ES-I3 (cell line): ENCODE measurements at regions not wholly inside any gene's neighbourhood (a gene's known extent, or its start where the extent isn't known, plus 50 kb on each side); places are given as distances from the start of the nearest gene placed in this dataset.

Experiments
- H3K36me3 ChIP-seq: 2 replicates; pipeline ENCODE4 v1.6.1; 2013; ENCODE audit warnings: mild to moderate bottlenecking, low read length, control low read depth, moderate library complexity; ENCODE audit not compliant: insufficient read depth
- H3K4me1 ChIP-seq: 2 replicates; pipeline ENCODE4 v1.6.1; 2013; ENCODE audit warnings: mild to moderate bottlenecking, control low read depth, low read length; ENCODE audit not compliant: insufficient read depth
- H3K9ac ChIP-seq: 2 replicates; pipeline ENCODE4 v1.6.1; 2013; ENCODE audit warnings: low read depth, mild to moderate bottlenecking, low read length, moderate library complexity
- H3K9me3 ChIP-seq: 2 replicates; pipeline ENCODE4 v1.6.1; 2013; ENCODE audit warnings: mild to moderate bottlenecking, low read length, moderate library complexity; ENCODE audit not compliant: control insufficient read depth, insufficient read depth

DNA sequence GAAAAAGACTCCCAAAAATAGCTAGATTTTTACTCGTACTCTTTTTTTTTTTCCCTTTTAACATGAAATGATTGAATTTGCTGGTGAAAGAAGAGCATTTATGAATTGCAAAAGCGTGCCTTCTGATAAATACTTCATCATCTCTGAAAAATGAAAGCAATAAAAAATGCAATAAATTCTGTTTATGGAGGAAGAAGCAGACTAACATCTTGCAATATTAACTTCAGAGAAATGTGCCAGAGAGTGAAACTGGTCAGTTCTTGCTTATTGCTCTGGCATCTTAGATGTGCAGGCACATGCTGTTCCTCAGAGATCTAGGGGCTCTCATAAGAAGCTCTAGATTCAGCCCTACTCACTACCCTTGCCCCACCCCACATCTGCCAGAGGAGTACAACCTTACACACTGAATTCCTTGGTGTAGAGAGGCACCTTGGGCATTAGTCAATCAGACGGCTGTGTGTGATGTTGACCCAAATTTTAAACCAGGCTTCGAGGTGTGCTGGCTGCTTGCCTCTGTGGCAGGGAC, 891.1 kb upstream of the GHITM start:
- H3K36me3 ChIP-seq = no peaks in the 10 kb centered on the region
- no peak overlapping the region for H3K9ac ChIP-seq
- H3K9me3 ChIP-seq = peaks cover 3% of the 10 kb centered on the region; the same call in 1 of the 2 replicates
- H3K4me1 ChIP-seq = no peaks in the 10 kb centered on the region

- no peaks in the 10 kb centered on the region for H3K36me3 ChIP-seq
- H3K9me3 ChIP-seq = peaks cover 12% of the 10 kb centered on the region; the same call in 1 of the 2 replicates
- no peak overlapping the region for H3K9ac ChIP-seq
- no peaks in the 10 kb centered on the region for H3K4me1 ChIP-seq
These were observed 888.9 kb upstream of the GHITM start for GRCh38 chr10:83250396-83250795.

- Histone ChIP-seq H3K9me3 (peaks cover 12% of the 10 kb centered on the region; the same call in 1 of the 2 replicates), H3K9ac (no peak overlapping the region), H3K36me3 (no peaks in the 10 kb centered on the region), H3K4me1 (no peaks in the 10 kb centered on the region)
These were observed 887.1 kb upstream of the GHITM start for GRCh38 chr10:83252169-83252568.

GRCh38 chr10:83252596-83252995, 886.7 kb upstream of the GHITM start:
- no peak overlapping the region for H3K9ac ChIP-seq
- H3K36me3 ChIP-seq = no peaks in the 10 kb centered on the region
- peaks cover 12% of the 10 kb centered on the region; the same call in 1 of the 2 replicates for H3K9me3 ChIP-seq
- H3K4me1 ChIP-seq = no peaks in the 10 kb centered on the region

GRCh38 chr10:83253011-83253671, 886.2 kb upstream of the GHITM start:
- Histone ChIP-seq H3K36me3 (no peaks in the 10 kb centered on the region), H3K9ac (no peak overlapping the region), H3K4me1 (no peaks in the 10 kb centered on the region), H3K9me3 (peaks cover 12% of the 10 kb centered on the region; the same call in 1 of the 2 replicates)

DNA sequence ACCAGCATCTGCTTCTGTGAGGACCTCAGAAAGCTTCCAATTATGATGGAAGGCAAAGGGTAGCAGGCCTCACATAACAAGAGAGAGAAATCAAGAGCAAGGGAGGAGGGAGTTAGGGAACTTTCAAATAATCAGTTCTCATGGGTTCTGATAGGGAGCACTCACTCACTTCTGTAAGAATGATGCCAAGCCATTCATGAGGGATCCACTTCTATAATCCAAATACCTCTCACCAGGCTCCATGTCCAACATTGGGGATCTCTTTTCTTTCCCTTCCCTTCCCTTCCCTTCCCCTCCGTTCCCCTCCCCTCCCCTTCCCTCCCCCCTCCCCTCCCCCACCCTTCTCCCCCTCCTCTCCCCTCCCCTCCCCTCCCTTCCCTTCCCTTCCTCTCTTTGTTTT, 884.6 kb upstream of the GHITM start:
- peaks cover 12% of the 10 kb centered on the region; the same call in 1 of the 2 replicates for H3K9me3 ChIP-seq
- H3K4me1 ChIP-seq = no peaks in the 10 kb centered on the region
- H3K36me3 ChIP-seq = no peaks in the 10 kb centered on the region
- no peak overlapping the region for H3K9ac ChIP-seq

DNA sequence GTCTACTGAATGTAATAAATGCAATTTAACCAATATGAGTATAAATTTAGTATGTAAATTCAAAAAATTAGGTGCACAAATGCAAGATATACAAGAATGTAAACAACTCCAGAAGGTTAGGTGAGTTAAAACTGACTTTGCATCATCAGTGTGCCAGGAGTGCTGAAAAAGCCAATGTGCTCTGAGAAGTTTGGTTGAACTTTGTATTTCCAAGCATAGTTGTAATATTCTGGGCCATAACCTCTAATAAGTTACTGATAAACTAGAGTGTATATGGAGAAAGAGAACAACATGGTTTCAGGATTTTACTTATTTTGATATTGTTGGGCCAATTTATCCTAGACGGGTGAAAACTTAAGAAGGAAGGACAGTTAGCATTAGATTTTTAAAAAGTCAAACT, 876.9 kb upstream of the GHITM start:
- Histone ChIP-seq H3K9ac (no peak overlapping the region), H3K9me3 (peaks cover 2% of the 10 kb centered on the region; the same call in 1 of the 2 replicates), H3K36me3 (no peaks in the 10 kb centered on the region), H3K4me1 (no peaks in the 10 kb centered on the region)

DNA sequence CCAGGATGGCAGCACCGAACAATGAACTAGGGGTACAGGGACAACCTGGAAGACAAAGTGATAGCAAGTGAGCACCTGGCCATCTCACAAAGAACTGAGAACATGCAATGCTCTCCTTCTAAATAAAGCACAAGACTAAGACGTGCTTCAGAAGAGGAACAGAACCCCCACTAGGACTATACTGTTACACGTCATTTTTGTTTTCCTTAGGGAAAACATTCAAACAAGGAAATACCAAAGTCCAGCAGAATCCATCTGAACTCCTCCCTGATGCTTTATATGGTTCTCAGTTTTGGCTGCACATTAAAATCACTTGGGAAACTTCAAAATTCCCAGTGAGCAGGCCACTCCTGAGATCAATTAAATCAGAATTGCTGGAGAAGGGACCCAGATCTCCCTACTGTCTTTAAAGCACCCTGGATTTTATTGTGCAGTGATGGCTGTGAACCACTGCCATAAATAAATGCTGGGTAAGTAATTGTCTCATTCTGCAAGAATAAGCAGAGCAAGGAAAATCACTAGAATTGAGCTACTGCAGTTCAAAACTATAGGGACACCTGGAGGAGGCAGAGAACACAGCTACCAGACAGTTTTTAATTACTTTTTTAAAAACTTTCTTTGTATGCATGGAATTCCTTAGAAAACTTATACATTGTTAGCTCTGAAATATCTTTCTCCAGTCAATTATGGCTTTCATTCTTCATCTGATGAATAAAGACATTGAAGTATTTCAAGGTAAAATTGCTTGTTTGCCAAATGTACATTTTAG, 866.5 kb upstream of the GHITM start:
- H3K36me3 ChIP-seq = no peaks in the 10 kb centered on the region
- no peak overlapping the region for H3K9ac ChIP-seq
- no peaks in the 10 kb centered on the region for H3K9me3 ChIP-seq
- H3K4me1 ChIP-seq = no peaks in the 10 kb centered on the region

DNA sequence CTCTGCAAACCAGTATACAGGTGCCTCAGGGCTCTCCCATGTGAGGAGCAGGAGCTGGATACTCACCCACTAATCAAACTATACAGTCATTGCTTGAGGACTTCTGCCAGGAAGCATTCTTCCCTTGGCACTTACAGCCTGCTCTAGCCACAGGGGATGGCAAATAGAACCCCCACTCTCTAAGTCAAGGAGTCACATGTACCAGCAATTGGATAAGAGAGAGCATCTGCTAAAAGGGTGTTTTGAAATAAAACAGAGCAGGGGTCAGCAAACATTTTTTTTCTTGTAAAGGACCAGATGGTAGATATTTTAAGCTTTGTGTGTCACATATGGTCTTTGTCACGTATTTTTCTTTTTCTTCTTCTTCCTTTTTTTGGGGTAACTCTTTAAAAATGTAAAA, 865.2 kb upstream of the GHITM start:
- Histone ChIP-seq H3K4me1 (no peaks in the 10 kb centered on the region), H3K9me3 (no peaks in the 10 kb centered on the region), H3K36me3 (no peaks in the 10 kb centered on the region), H3K9ac (no peak overlapping the region)

DNA sequence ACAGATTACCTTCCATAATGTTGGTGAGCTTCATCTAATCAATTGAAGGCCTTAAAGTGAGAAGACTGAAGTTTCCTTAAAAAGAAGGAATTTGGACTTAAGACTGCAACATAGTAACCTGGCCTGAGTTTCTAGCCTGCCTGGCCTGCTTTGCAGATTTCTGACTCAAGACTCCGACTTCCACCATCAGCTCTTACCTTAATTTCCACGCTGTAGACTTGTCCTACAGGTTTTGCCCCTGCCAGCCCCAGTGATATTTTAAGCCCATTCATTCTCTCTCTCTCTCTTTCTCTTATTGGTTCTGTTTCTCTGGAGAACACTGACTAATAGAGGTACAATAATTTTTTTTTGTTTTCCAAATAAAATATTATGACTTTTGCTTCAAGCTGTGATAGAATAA, 862.3 kb upstream of the GHITM start:
- no peak overlapping the region for H3K9ac ChIP-seq
- no peaks in the 10 kb centered on the region for H3K4me1 ChIP-seq
- H3K9me3 ChIP-seq = no peaks in the 10 kb centered on the region
- H3K36me3 ChIP-seq = no peaks in the 10 kb centered on the region

- H3K9ac ChIP-seq = no peak overlapping the region
- no peaks in the 10 kb centered on the region; the same call in 1 of the 2 replicates for H3K9me3 ChIP-seq
- no peaks in the 10 kb centered on the region for H3K4me1 ChIP-seq
- no peaks in the 10 kb centered on the region for H3K36me3 ChIP-seq
These were observed 856.2 kb upstream of the GHITM start for GRCh38 chr10:83283151-83283550.

DNA sequence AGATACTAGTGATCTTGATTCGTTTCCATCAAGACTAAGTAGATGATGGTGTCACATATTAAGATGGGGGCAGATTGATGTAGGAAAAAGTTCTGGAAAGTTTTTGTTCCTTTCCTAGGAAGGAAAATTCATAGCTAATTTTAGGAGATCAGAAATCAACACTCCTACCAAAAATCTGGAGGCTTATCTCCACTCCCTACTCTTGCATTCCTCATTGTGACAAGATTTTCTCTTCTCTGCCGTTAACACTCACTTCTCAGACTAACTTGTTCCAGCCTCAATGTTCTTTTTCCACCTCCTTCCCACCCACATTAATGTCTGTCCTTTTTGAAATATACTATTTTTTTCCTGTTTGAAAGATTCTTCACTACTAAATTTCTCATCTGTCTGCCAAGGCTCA, 851.9 kb upstream of the GHITM start:
- Histone ChIP-seq H3K4me1 (peaks cover 3% of the 10 kb centered on the region; the same call in 1 of the 2 replicates), H3K9me3 (no peaks in the 10 kb centered on the region; the same call in 1 of the 2 replicates), H3K9ac (no peak overlapping the region), H3K36me3 (no peaks in the 10 kb centered on the region)

GRCh38 chr10:83289373-83289772, 849.9 kb upstream of the GHITM start:
- Histone ChIP-seq H3K9ac (no peak overlapping the region), H3K9me3 (no peaks in the 10 kb centered on the region; the same call in 1 of the 2 replicates), H3K36me3 (no peaks in the 10 kb centered on the region)

GRCh38 chr10:83289948-83290347, 849.4 kb upstream of the GHITM start:
- Histone ChIP-seq H3K9me3 (no peaks in the 10 kb centered on the region; the same call in 1 of the 2 replicates), H3K36me3 (no peaks in the 10 kb centered on the region), H3K9ac (no peak overlapping the region), H3K4me1 (peaks cover 3% of the 10 kb centered on the region; the same call in 1 of the 2 replicates)

More at GRCh38 chr10:83289373-83289772, 849.9 kb upstream of the GHITM start:
- H3K4me1 ChIP-seq = peaks cover 3% of the 10 kb centered on the region; the same call in 1 of the 2 replicates
